ENCODE measurements at regions not wholly inside any gene's neighbourhood (a gene's known extent, or its start where the extent isn't known, plus 50 kb on each side); places are given as distances from the start of the nearest gene placed in this dataset.

DNA sequence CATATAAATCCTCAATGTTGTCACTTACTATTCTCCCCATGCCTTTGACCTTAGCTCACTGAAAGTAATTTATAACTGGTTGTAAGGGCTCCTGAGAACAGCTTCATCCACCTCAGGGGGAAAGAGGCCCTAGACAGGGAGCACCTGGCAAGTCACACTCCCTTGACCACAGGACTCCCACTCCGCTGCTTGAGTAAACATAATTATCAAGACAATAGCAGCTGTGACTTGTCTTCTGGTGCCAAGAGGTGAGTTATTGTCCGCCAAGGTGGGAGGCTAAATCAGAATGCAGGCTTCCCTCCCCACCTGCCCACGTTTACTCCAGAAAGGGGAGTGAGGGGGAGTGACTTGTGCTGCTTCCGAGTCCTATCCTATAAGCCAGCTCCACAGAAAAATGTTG lies 230.6 kb upstream of the LRATD1 start:
- TF ChIP-seq GATA2 (IDR thresholded peaks at IDR 0.05; ENCODE audit: low read depth, low read length): no peak
- TF ChIP-seq GATA3 (IDR thresholded peaks at IDR 0.05; ENCODE audit: low read depth, low read length): no peak

Measured in SH-SY5Y (cell line).